NCI-H1105 treated with DMSO at 0.1 percent for 48 hours (cell line): ENCODE measurements at regions not wholly inside any gene's neighbourhood (a gene's known extent, or its start where the extent isn't known, plus 50 kb on each side); places are given as distances from the start of the nearest gene placed in this dataset.
A peak's percentile ranks its signal among the peaks of the same experiment; 100 is the strongest.

ENCODE experiments used
- DNase-seq: peaks from one replicate; lab custom pipeline; 2025; lab: John Stamatoyannopoulos, UW

DNA sequence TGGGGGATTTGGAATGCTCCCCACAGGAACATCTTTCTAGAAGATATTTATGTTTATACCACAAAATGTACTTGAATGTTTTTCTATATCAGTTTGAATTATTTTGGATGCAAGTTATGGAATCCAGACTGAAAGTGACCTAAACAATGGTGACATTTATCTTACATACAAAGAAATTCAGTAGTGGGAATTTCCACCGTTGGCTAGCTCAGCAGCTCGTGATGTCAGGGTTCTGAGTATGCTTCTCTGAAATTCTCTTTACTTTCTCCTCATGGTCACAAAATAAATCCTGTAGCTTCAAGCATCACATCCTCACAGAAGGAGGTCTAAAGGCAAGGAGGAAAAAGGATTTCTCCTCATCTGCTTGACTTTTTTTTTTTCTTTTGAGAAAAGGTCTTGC, 105.3 kb downstream of the AKAIN1 start:
- DNase-seq = no peak

DNA sequence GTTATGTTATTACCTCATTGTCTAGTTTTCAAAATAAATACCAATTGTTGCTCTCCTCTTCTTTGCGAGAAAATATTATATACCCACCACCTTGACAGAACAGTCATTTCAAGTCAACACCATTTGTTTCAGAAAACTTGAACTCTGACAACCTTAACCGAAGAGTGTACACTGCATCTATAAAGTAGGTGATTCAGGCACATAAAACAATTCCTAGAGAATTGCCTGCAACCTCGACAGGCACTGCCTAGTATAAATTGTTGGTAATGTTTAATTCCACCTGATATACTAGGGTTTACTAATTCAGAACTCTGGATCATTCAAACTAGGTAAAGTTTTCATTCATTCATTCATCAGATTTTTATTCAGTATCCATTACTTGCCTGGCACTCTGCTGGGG, 121.8 kb downstream of the AKAIN1 start:
- DNase-seq = no peak

DNA sequence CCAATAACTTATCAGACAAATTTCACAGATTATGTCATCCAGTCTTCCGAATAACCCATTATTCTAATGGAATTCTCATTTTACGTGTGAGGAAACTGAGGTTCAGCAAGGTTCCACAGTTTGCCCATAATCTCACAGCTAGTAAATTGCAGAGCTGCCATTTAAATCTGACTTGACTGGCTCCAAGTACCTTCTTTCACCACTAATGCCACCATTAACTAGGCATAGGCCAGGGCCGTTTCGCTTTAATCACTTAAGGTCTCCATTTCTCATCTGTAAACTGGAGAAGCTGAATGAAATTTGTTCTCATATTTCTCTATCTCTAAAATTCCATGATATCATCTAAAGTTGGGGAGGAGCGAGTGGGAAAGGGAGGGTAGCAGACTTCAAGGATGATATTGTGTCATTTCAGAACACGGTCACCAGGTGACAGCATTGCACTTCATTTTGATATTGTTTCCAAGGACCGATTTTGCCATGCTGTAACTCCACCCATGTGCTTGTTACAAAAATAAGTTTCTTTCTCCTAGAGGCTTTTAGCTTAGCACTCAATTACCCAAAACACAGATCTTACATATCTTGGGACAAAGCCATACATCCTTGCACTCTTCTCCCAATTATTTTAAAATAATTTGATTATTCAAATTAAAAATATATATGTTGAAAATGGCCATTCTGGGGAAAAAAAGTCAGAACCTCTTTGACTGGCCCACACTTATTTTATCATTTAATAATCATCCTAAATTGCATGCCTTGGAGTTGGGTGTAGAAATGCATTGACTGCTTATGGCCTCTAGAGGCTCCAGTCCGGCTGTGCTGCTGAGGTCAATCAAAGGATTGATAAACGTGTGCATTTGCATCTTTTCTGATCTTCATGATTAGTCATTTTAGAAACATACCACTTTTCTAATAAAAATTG, 123.8 kb downstream of the AKAIN1 start:
- DNase-seq = peak; percentile 50

DNA sequence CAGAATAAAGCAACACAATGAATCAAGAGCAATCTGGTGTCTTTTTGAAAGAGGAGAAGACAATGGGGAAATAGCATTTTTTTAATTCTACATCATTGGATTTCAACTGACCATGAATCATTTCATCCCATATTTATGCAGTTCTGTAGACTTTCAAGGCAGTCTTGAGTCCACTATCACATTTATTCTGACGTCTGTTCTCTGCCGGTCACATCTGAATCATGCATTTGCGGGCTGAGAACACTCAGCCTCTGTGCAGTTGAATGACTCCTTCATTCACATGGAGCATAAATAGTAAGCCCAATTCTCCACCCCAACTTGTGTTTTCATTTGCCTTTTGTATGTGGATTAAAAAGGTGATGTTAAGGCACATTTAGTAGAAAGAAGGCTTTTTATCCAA, 128.2 kb downstream of the AKAIN1 start:
- DNase-seq = no peak

DNA sequence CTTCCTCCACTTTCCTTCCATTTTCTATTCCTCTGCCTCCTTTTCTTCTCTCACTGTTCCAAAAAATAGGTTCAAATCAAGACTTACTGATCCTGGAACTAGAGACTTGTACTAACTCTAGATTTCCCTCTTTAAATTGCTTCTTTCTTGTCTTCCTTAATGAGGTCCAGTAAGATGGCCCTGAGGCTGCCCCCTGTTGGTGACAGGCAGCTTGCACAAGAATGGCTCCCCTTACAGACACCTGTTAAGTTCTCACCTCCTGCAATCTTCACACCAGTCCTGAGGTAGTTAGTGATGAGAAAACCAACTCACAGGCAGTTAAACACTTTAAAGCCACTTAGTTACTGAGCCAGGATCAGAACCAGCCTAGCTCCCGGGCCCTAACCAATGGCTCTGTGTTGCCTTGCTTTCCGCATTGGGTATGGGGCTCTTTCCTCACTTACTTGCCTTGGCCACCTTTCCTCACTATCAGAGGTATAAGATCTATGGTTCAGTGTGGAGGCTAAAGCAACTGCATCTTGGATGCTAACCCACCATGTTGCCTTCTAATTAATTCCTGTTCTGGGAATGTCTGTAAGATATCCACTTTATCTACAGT, 130.6 kb downstream of the AKAIN1 start:
- DNase-seq = no peak

DNA sequence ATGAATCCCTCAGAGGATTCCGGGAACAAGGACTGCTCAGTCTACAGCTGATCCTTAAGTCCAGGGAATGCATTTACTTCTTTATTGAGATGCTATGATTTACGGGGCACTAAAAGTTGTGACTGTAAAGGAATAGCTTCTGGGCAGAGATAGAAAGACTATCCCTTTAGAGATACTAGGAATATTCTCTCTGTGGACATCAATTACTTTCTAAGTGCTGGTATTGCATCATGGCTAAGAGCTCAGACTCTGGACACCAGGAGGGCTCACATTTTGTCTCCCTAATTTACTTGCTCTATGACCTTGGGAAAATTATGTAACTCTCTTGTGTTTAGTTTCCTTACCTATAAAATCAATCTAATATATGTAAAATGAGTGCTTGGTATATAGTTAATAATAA, 131.4 kb downstream of the AKAIN1 start:
- DNase-seq = no peak

DNA sequence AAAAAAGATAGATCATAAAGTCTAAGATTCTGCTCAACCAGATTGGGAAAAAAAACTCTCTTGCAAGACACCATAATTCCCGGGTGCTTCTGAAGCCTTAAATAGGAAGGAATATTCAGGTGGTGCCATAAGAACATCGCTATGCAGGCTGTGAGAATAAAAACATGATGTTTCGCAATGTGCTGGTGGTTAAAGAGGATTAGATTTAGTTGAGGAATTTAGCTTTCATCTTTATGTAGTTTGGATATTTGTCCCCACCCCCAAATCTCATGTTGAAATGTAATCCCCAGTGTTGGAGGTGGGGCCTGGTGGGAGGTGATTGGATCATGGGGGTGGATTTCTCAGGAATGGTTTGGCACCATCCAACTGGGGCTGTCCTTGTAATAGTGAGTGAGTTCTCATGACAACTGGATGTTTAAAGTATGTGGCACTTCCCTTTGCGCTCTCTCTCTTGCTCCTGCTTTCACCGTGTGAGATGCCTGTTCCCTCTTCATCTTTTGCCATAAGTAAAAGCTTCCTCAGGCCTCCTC, 132.2 kb downstream of the AKAIN1 start:
- DNase-seq = no peak

DNA sequence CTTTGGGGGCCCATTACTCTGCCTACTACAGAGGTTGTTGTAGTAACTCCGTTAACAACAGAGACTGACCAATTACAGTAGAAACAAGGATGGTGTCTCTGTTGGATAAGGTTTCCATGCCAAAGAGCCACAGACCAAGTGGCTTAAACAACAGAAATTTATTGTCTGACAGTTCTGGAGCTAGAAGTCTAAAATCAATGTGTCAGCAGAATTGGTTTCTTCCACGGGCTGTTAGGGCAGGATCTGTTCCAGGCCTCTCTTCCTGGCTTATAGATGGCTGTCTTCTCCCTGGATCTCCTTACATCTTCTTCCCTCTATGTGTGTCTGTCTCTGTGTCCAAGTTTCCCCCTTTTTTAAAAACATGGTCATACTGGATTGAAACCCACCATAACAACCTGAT, 135.3 kb downstream of the AKAIN1 start:
- DNase-seq = no peak

DNA sequence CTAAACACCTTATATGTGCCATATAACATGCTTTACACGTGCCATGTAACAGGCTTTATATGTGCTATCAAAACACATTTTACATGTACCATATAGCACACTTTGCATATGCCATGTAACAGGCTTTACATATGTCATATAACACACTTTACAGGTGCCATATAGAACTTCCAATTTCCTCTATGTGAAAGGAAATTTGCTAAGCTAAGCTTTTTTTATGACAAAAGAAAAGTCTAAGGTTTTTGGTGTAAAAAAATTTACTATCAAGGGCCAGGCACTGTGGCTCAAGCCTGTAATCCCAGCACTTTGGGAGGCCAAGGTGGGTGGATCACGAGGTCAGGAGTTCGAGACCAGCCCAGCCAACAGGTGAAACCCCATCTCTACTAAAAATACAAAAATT, 136.5 kb downstream of the AKAIN1 start:
- DNase-seq = no peak

DNA sequence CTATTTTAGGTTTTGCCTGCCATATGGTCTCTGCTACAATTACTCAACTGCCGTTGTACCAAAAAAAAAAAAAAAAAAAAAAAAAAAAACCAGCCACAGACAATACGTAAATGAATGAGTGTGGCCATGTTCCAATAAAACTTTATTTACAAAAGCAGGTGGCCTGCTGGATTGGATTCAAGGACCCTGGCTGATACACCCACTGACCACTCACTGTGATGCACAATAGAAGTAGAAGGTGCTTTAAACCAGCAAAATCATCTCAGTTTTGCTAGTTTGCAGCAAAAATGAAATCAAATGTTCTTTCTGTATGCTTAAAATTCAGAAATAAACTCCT, 137.4 kb downstream of the AKAIN1 start:
- DNase-seq = no peak

DNA sequence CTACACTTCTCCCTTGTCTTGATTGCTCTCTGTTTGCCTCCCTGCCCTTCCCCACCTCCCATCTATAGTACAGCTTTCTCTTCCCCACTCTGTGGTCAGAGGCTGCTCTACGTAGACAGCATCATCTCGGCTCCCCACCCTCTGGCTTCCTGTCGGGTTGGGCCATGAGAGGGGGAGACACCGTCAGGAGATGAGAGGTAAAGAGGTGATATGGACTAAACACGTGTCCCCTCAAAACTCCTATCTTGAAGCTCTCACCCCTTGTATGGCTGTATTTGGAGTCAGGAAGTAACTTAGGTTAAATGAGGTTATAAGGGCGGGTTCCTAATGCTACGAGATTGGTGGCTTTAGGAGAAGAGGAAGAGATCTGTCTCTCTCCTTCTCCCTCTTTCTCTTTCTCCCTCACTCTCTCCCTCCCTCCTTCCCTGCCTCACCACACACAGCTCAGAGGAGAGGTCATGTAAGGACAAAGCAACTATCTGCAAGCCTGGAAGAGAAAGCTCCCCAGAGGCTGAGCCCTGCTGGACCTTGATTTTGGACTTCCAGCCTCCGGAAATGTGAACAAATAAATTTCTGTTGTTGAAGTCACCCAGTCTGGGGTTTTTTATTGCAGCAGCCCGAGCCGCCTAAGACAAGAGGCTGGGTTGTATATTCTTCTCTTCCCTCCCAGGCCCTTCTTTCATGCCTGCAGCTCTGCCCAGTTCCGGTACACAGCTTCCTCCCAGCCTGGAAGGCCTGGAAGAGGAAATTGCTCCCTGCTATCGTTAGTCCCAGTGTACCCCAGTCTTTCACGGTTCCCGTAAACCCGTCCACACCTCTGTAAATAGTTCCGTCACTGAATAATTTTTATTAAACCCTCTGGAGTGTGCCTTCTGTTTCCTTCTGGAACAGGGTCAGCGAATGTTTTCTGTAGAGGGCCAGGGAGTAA, 138.0 kb downstream of the AKAIN1 start:
- DNase-seq = no peak

DNA sequence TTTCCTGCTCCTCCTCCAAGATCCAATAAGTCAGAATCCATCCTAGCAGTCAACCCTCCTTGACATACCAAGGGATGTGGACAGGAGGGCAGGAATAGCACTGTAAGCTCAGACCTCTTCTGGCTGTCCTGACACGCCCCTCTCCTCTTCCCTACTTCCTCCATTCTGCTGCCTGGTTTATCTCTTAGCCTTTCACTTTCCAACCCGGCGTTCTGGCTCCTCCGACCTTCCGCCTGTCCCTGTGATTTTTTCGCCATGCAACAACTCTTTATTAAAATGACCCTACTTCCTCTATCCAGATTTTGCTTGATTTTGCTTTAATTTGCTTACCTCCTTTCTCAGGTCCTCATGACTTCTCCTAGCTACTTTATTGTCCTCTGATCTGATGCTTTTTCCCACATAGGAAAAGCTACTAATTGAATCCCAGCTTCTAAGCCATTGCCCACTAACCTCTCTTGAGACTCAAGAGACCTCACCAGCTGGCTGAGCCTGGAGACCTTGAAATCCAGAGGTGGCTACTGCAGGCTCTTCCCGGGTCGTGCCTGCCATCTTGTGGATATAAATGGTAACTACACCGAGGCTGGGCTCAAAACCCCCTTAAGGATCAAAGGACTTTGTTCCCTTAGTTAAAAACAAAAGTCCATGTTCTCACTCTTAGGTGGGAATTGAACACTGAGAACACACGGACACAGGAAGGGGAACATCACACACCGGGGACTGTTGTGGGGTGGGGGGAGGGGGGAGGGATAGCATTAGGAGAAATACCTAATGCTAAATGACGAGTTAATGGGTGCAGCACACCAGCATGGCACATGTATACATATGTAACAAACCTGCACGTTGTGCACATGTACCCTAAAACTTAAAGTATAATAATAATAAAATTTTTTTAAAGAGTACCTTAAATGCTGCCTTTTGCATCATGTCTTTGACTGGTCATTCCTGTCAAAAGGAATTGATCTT, 139.4 kb downstream of the AKAIN1 start:
- peak; percentile 37 for DNase-seq

DNA sequence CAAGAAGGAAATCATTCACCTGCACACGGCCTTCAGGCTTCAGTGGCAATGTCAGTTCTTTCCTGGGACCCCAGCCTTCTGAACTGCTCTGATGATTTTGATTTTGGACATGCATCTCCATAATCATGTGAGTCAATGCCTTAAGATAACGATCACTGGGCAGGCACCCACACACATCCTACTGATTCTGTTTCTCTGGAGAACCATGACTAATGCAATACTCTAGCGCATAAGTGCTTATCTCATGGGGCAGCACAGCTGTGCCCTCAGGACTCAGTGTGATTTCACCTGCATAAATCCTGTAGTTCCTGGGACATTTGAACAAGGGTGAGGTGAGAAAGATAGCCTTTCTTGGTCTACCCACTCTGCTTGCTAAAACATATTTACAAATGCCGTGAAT, 144.6 kb downstream of the AKAIN1 start:
- DNase-seq = no peak

DNA sequence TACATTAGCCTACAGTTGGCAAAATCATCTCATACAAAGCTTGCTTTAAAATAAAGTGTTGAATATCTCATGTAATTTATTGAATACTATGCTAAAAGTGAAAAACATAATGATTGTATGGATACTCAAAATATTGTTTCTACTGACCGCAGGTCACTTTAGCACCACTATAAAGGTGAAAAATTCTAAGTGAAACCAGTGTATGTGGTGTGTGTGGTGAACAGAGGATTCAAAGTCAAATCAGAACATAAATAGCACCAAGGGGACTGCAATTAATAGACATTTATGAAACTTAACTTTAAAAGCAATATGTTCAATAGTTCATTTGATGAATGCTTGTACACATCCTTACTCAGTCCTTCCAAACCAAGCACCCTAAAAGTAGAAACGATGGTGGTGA, 145.8 kb downstream of the AKAIN1 start:
- no peak for DNase-seq

DNA sequence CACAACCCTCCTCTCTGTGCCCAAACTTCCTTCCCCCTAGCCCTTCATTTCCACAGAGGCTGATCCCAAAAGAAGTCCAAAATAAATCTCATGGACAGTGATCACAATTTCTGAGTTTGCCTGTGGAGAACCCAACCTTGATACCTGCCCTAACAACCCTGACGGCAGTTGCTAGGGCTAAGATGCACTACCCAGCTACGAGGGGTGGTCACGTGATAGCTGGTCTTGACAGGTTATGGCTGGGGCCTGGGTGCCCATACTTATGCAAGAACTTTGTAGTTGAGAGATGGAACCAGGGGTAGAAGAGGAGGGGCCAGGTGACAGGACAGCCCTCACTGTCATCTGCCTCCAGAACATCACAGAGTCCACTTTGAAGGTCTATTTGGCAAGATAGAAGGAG, 147.9 kb downstream of the AKAIN1 start:
- no peak for DNase-seq

DNA sequence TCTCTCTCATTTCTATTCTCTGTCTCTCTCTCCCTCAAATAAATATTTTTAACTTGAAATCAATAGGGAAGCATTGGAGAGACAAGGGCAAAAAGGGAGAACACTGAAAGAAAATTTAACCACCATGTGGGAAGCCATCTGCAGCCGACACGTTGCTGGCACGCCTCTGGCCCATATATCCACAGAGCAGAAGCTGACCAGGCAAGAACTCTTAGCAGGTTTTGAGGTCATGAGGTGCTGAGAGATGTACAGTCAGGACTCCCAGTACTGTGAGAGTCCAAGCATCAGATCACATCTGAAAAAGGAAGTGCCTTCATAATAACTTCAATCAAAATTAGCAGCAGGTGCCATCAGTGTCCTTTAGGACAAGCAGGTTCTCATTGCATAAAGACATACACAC, 156.6 kb downstream of the AKAIN1 start:
- DNase-seq = no peak

DNA sequence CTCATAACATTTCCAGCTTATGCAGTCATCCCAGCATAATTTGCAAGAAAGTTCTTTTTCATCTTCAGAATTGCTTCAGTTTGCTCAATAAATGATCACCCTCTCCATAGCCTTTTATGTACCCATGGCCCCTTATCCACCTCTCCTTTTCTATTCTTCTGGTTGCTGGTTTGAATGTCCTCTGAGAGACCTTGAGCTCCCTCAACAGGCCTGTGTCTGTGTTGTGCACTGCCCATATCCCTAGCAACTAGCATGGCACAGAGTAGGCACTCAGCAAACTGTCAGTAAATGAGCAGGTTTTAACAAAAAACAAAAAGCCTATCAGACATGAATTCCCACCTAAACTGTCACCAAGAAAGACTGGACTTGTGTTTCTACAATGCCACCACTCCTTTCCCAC, 160.5 kb downstream of the AKAIN1 start:
- no peak for DNase-seq

DNA sequence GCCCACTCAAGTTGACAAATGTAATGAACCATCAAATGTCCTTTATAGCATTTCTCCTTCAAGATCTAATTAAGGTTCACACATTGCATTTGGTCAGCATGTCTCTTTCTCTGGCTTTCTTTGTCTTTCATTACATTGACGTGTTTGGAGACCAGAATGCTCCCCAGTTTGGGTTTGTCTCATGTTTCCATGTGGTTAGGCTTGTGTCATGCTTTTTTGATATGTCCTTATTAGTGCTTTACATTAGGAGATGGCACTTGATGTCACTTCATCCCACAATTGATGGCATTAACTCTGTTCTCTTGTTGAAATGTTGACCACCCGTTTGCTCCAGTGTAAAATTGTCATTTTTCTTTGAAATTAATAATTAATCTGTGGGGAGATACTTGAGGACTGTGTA, 165.8 kb downstream of the AKAIN1 start:
- no peak for DNase-seq

DNA sequence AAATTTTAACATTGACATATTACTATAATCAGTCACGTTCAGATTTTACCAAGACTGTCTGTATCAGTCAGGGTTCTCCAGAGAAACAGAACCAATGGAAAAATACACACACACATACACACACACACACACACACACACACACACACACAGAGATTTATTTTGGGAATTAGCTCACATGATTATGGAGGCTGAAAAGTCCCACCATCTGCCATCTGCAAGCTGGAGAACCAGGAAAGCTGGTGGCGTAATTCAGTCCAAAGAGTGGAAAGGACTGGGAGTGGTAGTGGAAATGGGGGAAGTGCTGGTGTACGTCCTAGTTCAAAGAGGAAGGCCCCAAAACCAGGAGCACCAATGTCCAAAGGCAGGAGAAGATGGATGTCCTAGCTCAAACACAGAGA, 166.4 kb downstream of the AKAIN1 start:
- no peak for DNase-seq

DNA sequence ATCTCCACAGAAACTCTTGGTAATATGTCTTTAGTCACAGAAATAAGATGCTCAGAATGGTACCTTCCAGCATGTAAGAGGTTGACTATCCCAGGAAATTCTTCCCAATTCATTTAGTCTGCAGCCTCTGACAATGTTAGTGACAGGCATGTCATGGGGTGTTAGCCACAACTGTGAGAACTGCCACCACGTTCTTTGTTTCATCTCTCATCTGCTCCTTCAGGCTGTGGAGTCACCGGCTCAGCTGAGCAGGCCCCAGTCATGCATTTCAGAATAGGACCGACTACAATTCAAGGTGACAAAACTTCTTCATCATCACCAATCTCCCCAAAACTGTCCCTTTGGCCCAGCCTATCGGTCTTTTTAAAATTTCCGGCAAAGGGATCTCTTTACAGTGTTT, 167.5 kb downstream of the AKAIN1 start:
- no peak for DNase-seq

DNA sequence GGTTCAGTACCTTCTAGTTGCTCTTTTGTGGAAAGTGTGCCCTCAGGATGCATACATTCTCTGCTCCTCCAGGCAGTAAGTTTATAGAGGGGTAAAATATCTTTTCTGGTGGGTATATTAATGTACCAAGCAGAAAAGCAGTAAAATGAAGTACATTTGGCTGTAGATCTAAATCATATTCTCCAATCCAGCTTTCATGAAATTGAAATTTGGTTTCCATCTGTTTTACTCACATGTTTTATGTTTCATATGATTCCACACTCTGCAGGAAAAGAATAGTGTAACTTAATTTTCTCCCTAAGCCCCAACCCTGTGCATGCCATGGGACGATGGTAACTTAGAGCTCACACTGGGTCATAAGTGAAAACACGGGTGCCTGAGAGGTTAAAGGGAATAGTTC, 172.3 kb downstream of the AKAIN1 start:
- DNase-seq = no peak
